GM10266 (cell line): ENCODE measurements at regions not wholly inside any gene's neighbourhood (a gene's known extent, or its start where the extent isn't known, plus 50 kb on each side); places are given as distances from the start of the nearest gene placed in this dataset.

Source experiments
- DNase-seq: peaks from one replicate; pipeline ENCODE4 v3.0.0; 2012; ENCODE audit errors: extremely low spot score
- CTCF ChIP-seq: IDR thresholded peaks from 2 replicates; pipeline ENCODE4 v1.5.1; 2012; ENCODE audit warnings: mild to moderate bottlenecking, low read depth; ENCODE audit not compliant: control insufficient read depth, insufficient read depth; ENCODE audit errors: missing control alignments

GRCh38 chr13:106032441-106032840 is 503.0 kb downstream of the EFNB2 start:
- TF ChIP-seq CTCF = no peak
- DNase-seq = no peak

- no peak for DNase-seq
- TF ChIP-seq CTCF = no peak
Measured at GRCh38 chr13:106029676-106030290, 505.7 kb downstream of the EFNB2 start.

- no peak for DNase-seq
- TF ChIP-seq CTCF = no peak
Measured at GRCh38 chr13:106028911-106029310, 506.6 kb downstream of the EFNB2 start.

GRCh38 chr13:106011600-106011999 is 523.9 kb downstream of the EFNB2 start:
- TF ChIP-seq CTCF = no peak
- no peak for DNase-seq

GRCh38 chr13:106010836-106011235 is 524.6 kb downstream of the EFNB2 start:
- no peak for TF ChIP-seq CTCF
- DNase-seq = no peak

- no peak for DNase-seq
- no peak for TF ChIP-seq CTCF
Measured at GRCh38 chr13:106008540-106008939, 526.9 kb downstream of the EFNB2 start.

GRCh38 chr13:106007156-106007555 is 528.3 kb downstream of the EFNB2 start:
- no peak for TF ChIP-seq CTCF
- DNase-seq = no peak
